CD4-positive, alpha-beta T cell treated with Interleukin-2 at 100 ng/mL for 4 hours (primary cell): ENCODE measurements at regions not wholly inside any gene's neighbourhood (a gene's known extent, or its start where the extent isn't known, plus 50 kb on each side); places are given as distances from the start of the nearest gene placed in this dataset.

Source experiments
- DNase-seq: peaks from one replicate; pipeline ENCODE4 v3.0.0-alpha.2; 2020; ENCODE audit warnings: low spot score

DNA sequence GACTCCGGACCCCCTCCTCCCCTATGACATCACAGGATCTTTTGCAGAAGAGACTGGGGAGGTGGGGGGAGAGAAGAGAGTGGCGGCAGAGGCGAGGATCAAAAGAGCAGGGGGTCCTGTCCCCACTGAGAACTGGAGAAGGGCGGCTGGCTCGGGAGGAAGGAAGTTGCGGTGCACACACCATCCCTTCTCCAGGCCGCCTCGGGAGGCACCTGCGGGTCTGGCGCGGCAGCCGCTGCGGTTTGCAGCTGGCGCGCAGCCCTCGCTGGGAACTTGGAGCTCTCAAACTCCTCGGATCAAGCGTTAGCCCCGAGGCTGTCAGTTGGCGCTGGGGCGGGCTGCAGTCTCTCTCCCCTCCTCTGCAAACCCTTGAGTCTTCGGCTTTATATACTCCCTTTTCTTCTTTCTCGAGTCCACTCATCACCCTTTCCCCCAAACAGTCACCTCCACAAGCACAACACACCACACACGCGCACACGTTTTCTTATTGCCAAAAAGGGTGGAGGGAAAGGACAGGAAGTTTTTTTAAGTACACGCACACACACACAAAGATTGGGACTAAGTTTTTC is 180.7 kb downstream of the TBXT start:
- no peak for DNase-seq

DNA sequence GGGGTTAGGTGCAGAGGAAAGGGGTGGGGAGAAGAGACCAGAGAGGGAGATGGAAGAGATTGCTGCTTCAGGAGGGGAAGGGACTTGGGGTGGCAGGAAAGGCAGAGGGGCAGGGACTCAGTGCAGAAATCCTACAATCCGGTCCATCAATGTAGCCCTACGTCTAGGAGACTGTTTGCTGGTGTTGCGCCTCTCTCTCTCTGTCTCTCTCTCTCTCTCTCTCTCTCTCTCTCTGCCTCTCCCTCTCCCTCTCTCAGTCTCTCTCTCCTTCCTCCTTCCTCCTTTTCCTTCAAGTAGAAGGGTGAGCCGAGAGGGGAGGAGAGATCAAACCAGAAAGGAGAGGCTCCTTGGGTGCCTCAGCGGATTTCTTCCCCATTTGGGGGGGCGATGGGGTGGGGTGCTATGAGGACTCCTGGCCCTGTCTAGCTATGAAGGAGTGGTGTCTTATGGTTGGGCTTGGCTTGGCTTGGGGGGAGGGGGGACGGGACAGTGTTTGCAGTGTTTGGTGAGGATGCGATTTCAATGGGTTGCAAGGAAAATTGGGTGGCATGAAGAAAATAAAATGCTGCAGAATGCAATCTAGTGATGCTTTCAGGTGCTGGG is 181.2 kb downstream of the TBXT start:
- no peak for DNase-seq

DNA sequence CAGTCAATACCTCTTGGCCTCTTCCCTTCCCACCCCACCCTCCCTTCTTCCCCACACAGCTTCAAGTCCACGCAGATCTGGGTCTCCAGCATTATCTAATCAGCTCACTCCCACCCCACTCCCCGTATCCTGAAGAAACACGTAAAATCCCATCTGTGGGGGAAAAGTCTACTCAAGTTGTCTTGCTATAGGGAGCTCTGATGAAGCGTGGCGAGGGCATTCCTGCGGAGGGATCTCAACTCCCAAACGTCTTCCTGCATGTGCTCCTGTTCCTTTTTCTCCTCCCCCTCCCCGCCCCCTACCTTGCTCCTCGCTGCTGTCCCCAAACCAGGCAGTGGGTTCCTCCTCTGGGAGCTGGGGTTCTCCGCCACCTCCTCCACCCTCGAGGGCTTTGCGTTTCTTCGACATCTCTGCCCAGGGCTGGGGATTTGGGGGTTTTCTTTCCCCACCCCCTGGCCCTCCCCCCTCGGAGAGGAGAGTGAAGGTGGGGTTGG is 181.8 kb downstream of the TBXT start:
- no peak for DNase-seq

DNA sequence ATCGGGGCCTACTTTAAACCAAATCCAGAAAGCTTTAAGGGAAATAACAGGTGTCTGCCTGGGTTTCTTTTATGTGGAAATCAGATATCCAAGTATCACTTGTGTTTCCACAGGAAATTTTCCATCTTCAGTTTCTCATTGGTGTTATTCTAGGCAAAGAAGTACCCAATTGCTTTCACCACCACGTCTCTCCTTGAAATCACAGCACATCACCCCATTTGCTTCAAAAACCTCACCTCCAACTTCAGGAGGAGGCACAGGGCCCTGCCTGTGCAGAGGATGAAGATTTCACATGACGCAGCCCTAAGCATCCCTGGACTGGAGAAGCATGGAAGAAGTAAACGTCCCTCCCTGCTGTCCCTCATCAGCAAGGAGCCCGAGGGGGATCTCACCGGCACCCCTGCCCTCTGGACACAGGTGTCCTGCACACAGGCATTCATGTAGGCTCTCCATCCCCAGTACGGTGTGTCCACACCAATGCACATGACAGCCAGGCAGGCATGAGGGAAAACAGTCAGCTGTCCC is 182.3 kb downstream of the TBXT start:
- no peak for DNase-seq

- no peak for DNase-seq
Observed at GRCh38 chr6:165984729-165985275, 182.8 kb downstream of the TBXT start.

- DNase-seq = no peak
Observed at GRCh38 chr6:165983112-165984072, 184.3 kb downstream of the TBXT start.

DNA sequence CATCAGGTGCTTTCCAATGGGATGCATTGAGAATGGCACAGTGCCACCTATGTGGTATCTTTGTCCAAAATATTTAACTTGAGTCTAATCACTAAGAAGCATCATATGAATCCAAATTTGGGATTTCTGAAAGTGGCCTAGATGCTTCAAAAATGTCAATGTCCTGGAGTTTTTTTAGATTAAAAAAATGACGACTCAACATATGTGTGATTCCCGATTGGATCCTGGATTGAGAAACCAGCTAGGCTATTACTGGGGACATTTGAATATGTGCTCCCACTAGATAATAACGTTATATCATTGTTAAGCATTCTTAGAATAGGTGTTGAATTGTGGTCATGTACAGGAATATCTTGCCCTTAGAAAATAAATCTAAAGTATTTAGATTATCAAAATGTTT is 189.2 kb downstream of the TBXT start:
- DNase-seq = no peak

DNA sequence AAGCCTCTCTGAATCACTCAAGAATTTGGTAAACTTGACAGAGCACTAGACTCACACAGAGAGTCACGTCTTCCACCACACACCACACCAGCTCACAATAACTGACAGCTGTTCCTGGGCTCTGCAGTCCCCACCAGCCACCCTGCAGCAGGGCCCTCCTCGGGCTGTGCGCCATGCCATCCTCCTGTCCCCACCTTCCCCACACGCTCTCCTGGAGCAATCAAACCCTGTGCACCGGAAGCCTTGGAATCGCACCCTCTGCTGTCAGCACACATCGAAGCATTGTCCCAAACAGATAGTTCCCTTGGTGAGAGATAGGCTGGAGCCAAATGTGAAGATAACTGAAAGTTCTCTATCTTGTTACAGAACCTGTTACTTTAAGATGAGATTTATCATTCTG is 191.0 kb downstream of the TBXT start:
- no peak for DNase-seq

DNA sequence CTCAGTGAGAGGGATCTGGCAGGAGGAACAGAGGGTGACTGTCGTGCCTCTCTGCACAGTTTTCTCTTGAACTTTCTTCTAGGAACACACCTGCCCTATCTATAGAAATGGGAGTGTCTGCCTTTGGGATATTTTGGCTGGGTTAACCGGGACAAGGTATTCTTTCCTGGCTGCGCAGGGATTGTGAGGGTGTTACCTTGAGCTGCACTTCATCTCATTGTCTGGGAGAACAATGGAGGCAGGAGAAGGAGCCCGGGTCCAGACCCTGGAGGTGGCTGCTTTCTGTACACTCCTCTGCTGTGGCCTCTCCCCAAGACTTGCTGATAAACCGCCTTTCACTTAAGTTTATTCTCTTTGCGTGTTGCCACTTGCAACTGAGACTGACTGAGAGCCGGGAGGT is 192.8 kb downstream of the TBXT start:
- DNase-seq = no peak

DNA sequence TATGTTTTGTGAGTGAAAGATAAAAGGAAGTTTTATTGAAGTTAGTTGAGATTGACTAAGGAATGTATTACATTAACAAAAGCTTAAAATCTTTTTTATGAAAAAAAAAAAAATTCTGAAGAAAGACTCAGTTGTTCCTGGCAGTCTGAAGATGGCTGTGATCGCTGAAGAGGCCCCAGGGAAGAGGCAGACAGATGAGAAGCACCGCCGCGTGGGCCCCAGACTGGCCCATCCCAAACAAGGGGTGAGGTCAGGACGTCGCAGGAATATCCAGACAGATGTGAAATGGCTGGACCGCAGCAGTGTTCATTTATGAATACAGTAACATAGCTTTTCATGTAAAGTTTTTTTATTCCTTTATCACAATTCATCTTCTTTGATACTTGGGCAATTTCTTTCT is 194.2 kb downstream of the TBXT start:
- DNase-seq = no peak

DNA sequence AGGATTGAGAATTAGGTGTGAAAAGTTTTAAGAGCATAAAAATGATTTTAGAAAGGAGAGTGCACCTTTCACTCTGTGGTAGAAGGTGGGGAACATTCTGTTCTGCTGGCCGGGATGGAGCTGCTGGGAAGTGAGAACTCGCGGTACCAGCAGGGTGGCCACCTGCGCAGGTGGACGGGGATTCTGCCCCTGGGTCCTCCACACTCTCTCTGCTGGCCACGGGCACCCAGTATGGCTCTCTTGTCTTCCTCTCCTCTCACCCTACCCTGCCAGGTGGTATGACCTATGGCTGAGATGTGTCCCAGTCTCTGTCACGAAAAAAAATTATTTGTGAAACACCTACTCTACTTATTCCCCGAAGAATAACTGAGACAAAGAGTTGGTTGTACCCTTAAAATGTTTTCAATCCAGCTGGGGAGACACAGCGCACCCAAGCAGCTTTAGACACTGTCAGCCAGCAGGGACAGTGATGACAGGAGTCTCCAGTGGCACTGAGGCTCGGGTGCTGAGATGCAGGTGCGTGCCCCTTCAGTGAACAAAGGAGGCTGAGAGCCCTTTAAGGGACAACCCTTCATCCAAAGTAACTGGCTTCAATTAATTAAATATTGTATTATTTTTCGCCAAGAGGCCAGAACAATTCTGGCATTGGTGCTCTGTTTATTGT is 195.4 kb downstream of the TBXT start:
- no peak for DNase-seq

DNA sequence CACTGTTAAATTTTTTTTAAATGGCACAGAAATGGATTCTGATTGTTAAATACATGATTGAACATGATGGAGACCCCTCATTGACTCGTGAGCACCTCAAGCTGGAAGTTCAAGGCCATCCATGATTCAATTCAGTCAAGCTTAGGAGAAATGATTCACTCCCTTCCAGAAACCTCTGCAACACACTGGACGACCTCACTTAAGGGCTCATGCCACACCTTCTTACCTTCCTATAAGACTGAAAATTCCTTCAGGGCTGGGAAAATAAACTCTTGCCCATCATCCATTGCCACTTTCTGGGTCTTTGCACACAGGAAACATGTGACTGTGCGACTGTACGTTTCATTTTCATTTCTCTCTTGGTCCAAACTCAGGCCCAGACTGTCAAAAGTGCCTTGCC is 196.4 kb downstream of the TBXT start:
- DNase-seq = no peak

GRCh38 chr6:165970001-165970400 is 197.7 kb downstream of the TBXT start:
- no peak for DNase-seq

DNA sequence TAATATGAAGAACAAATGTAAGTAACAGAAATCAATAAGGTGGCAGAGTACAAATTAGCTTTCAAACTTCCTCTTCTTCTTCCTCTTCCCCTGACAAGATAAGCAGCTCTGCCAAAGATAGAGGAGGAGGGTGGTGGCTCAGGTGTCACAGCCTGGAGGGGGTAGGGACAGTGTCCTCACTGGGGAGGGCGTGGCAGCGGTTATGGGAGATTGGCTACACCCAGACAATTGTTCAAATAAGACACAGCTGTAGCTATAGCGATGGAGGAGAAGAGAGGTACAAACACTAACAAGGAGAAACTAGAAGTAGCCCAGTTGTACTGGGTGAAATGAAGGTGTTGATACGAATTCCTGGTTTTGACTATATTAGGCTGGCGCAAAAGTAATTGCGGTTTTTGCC is 198.5 kb downstream of the TBXT start:
- DNase-seq = no peak

DNA sequence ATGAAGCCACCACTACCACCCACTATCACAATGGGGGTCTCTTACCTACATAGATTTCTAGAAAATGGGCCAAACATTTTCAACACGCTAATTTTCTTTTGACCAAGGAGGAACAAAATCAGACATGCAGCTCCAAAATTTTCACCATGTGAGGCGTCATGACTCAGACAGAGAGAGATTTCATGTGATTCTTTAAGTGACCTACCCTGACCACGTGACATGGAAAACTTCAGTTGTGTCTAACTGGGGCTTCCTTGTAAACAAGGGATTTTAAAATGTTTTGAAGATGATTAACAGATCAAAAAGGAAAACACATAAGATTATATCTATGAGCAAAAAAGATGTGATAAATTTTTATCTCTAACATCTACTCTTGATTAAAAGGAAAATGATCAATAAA is 199.2 kb downstream of the TBXT start:
- DNase-seq = no peak

GRCh38 chr6:165967810-165968407 is 199.7 kb downstream of the TBXT start:
- no peak for DNase-seq

- no peak for DNase-seq
Observed at GRCh38 chr6:165963750-165964149, 203.9 kb downstream of the TBXT start.

DNA sequence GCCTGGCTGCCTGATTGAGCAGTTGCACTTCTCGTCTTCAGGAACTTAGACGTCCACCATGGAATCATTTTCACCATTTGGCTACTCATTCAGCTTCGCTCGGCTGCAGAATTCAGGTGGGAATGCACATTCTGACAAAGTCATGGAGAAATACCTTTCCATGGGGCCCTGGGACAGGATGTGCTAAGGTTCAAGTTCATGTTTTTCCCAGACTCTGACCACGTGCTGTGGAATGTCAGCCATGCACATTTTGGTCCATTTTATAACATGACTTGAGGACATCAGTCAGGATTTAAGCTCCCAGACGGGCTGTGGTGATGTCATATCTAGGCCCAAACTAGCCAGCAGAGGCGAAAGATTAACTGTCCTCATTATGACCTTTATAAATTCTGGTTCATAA is 205.3 kb downstream of the TBXT start:
- no peak for DNase-seq

- no peak for DNase-seq
Observed at GRCh38 chr6:165961233-165961632, 206.4 kb downstream of the TBXT start.

DNA sequence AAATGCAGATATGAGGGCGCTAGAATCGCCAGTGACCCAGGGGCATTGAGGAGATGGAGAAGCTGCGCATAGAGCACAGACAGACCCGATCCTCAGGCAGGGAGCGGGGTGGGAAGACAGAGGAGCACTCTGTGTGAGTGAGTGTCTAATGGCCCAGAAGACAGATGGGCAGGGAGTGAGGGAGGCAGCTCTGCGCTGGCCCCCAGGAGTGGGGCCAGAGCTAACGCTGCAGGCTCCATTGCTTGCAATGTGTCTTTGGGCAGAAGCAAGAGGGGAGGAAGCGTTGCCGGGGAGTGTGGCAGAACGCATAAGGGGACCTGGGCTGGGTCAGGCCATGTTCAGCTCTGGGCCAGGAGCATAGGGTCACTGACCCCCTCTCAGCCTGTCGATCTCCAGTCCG is 207.0 kb downstream of the TBXT start:
- no peak for DNase-seq

DNA sequence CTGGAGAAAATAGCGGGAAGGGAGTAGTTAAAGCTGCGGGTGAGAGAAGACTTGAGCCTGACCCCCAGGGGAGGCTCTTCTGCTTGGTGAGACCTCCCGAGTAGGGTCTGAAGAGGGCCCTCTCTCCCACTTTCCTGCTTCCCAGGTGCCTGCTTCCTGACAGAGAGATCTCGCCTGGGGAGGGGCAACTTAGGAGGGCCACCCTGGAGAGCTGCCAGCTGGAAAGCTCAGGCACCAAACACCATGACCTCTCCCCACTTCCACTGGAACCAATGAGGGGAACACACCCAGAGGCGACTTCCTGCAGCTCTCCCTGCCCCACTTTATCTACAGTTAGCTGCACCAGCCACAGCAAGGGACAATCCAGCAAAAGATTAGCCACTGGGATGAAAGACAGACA is 208.0 kb downstream of the TBXT start:
- no peak for DNase-seq

DNA sequence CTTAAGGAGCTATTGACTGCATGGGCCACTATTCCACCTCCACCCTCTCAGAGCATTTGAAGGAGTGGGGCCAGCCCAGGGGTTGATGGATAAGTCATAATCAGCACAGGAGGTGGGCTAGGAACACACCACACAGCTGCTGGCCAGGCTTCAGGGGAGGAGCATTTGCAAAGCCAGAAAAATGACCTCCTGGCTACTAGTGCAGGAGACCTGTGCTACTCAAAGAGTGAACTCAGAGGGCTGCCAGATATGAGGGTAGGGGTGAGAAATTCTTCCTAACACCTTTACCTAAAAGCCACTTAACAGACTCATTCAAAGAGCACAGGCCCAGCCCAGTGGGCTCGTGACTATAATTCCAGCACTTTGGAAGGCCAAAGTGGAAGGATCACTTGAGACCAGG is 210.8 kb downstream of the TBXT start:
- DNase-seq = no peak
